ENCODE measurements at regions not wholly inside any gene's neighbourhood (a gene's known extent, or its start where the extent isn't known, plus 50 kb on each side); places are given as distances from the start of the nearest gene placed in this dataset.
"Not testable (repeated sequence)": the region's sequence is repeated elsewhere in the genome, so short reads cannot be mapped to it uniquely, and the experiment has no call there.

DNA sequence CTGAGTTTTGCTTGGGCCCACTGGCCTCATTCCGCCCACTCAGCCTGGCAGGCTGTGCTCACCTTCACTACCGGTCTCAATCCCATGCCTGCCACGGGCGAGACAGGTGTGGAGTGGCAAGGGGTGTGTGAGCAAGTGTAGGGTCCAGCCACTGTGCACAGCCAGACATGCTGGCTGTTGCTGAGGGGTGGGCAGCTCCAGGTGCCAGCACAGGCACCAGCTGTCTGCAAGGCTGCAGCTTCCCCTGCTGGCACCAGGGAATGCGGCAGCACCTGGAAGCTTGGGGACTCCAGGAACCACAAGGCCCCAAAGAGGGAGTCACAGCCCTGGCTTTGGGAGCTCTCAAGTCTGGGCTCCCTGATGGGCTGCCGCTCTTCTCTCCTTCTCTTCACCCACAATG is 372.7 kb downstream of the CBLN4 start:
- no peaks in the 10 kb centered on the region for H3K27me3 ChIP-seq
- H3K9me3 ChIP-seq = no peaks in the 10 kb centered on the region
- H3K4me3 ChIP-seq = no peak overlapping the region
- no peak for TF ChIP-seq EP300 (IDR thresholded peaks at IDR 0.05)
- no peak for TF ChIP-seq POLR2A (IDR thresholded peaks at IDR 0.05; ENCODE audit: low read depth)
- TF ChIP-seq, protein P1, sequence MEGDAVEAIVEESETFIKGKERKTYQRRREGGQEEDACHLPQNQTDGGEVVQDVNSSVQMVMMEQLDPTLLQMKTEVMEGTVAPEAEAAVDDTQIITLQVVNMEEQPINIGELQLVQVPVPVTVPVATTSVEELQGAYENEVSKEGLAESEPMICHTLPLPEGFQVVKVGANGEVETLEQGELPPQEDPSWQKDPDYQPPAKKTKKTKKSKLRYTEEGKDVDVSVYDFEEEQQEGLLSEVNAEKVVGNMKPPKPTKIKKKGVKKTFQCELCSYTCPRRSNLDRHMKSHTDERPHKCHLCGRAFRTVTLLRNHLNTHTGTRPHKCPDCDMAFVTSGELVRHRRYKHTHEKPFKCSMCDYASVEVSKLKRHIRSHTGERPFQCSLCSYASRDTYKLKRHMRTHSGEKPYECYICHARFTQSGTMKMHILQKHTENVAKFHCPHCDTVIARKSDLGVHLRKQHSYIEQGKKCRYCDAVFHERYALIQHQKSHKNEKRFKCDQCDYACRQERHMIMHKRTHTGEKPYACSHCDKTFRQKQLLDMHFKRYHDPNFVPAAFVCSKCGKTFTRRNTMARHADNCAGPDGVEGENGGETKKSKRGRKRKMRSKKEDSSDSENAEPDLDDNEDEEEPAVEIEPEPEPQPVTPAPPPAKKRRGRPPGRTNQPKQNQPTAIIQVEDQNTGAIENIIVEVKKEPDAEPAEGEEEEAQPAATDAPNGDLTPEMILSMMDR (IDR thresholded peaks at IDR 0.05) = no peak
- no peak for TF ChIP-seq POLR2AphosphoS5 (IDR thresholded peaks at IDR 0.05)
- DNase-seq (ENCODE audit: extremely low spot score) = no peak
- H3K36me3 ChIP-seq = no peaks in the 10 kb centered on the region
- intact Hi-C loops (cut with DNase I) = no loop called here
- H3K27ac ChIP-seq (replicated peaks in 1 of 4) = no peak overlapping the region
- no peaks in the 10 kb centered on the region for H3K4me1 ChIP-seq
- WGBS = 93% methylated on average over 3 of the region's 6 CpGs

DNA sequence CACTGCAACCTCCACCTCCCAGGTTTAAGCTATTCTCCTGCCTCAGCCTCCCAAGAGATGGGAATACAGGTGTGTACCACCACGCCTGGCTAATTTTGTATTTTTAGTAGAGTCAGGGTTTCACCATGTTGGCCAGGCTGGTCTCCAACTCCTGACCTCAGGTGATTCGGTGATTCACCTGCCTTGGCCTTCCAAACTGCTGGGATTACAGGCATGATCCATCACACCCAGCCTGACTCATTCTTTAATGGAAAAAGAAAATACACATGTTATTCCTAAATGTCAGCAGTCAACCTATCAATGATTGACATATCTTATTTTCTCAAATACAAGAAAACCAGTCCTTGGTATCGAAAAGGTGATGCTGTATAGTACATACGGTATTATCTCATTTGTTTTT is 376.2 kb downstream of the CBLN4 start:
- H3K27me3 ChIP-seq; H3K9me3 ChIP-seq; H3K27ac ChIP-seq (replicated peaks in 1 of 4); intact Hi-C loops (cut with DNase I); H3K4me3 ChIP-seq; H3K4me1 ChIP-seq; H3K36me3 ChIP-seq; DNase-seq (ENCODE audit: extremely low spot score): not testable (repeated sequence)
- WGBS = 88% methylated on average over 4 of the region's 4 CpGs

DNA sequence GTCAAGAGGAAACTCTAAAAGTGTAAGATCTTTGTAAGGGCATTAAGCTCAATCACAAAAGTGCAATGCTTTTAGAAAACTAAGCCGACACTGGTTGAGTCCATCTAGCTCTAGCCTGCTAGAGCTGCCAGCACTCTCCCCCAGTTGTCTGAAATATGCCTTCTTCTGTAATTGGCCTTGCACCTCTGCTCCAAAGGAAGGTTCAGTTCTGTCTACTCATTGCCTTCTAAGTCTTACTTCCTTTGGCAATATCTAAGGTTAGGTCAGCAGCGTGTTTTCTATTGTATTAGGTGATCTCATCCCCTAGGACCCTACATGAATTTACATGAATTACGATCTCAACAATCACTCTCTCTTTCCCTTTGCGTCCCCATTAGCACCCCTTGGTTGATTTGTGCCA is 378.6 kb downstream of the CBLN4 start:
- H3K4me3 ChIP-seq = no peak overlapping the region
- TF ChIP-seq POLR2AphosphoS5 (IDR thresholded peaks at IDR 0.05) = no peak
- no peak for TF ChIP-seq EP300 (IDR thresholded peaks at IDR 0.05)
- TF ChIP-seq POLR2A (IDR thresholded peaks at IDR 0.05; ENCODE audit: low read depth) = no peak
- TF ChIP-seq, protein P1 (IDR thresholded peaks at IDR 0.05) = no peak
- 86% methylated on average over 4 of the region's 4 CpGs for WGBS
- no peaks in the 10 kb centered on the region for H3K4me1 ChIP-seq
- no peak for DNase-seq (ENCODE audit: extremely low spot score)
- intact Hi-C loops (cut with DNase I) = no loop called here
- no peaks in the 10 kb centered on the region for H3K27me3 ChIP-seq
- H3K36me3 ChIP-seq = no peaks in the 10 kb centered on the region
- peaks cover 0 to 6% (median 2%) of the 10 kb centered on the region in 4 donors for H3K9me3 ChIP-seq
- H3K27ac ChIP-seq (replicated peaks in 1 of 4) = no peak overlapping the region

DNA sequence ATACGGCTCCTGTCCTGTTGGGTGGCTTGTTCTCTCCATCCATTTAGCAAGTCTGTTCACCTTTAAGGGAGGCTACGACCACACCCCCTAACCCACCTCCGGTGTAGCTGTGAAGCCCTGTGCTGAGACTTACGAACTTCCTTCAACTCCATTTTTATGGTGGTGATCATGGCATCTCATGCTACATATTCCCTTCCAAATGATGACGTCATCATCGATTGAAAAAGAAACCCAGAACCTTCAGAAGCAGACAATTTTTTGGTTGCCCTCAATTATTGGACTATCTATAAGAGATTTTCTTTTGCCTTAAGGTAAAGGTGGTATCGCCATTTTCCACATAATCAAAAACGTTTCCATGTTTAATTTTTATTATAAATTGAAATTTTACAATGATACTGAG is 389.0 kb downstream of the CBLN4 start:
- Histone ChIP-seq H3K9me3 (peaks cover 0 to 10% (median 2%) of the 10 kb centered on the region in 4 donors), H3K4me3 (no peak overlapping the region), H3K27ac (replicated peaks in 1 of 4) (no peak overlapping the region), H3K36me3 (no peaks in the 10 kb centered on the region), H3K27me3 (no peaks in the 10 kb centered on the region), H3K4me1 (no peaks in the 10 kb centered on the region)
- TF ChIP-seq, protein P1 (IDR thresholded peaks at IDR 0.05) = no peak
- TF ChIP-seq EP300 (IDR thresholded peaks at IDR 0.05) = no peak
- TF ChIP-seq POLR2AphosphoS5 (IDR thresholded peaks at IDR 0.05) = no peak
- no peak for TF ChIP-seq POLR2A (IDR thresholded peaks at IDR 0.05; ENCODE audit: low read depth)
- no peak for DNase-seq (ENCODE audit: extremely low spot score)
- WGBS = 87% methylated on average over 8 of the region's 8 CpGs
- intact Hi-C loops (cut with DNase I) = no loop called here

DNA sequence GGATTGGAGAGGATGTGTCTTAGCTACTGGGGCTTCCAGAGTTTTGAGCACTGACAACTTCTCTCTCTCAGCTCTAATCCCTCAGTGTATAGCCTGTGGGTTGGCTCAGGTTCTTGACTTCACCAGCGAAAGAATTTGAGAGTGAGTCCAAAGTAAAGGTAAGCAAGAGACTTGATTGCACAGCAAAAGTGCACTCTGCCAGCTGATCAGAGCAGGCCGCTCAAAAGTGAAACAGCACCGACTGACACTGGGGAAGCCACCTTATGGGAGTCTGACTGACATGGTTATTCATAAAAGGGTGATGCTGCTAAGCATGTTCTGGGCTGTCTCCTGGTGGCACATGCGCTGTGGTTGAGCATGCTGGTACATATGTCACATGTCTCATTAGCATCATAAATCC is 389.5 kb downstream of the CBLN4 start:
- H3K36me3 ChIP-seq = no peaks in the 10 kb centered on the region
- H3K4me3 ChIP-seq = no peak overlapping the region
- no peak for DNase-seq (ENCODE audit: extremely low spot score)
- intact Hi-C loops (cut with DNase I) = no loop called here
- no peak overlapping the region for H3K27ac ChIP-seq (replicated peaks in 1 of 4)
- no peaks in the 10 kb centered on the region for H3K27me3 ChIP-seq
- WGBS = 91% methylated on average over 4 of the region's 4 CpGs
- peaks cover 0 to 8% (median 0%) of the 10 kb centered on the region in 4 donors for H3K9me3 ChIP-seq
- TF ChIP-seq EP300 (IDR thresholded peaks at IDR 0.05) = no peak
- TF ChIP-seq POLR2A (IDR thresholded peaks at IDR 0.05; ENCODE audit: low read depth) = no peak
- TF ChIP-seq, protein P1 (IDR thresholded peaks at IDR 0.05) = no peak
- no peak for TF ChIP-seq POLR2AphosphoS5 (IDR thresholded peaks at IDR 0.05)
- H3K4me1 ChIP-seq = no peaks in the 10 kb centered on the region

Data from esophagus muscularis mucosa (tissue), 4 donors.